NB4 (cell line): ENCODE measurements at regions not wholly inside any gene's neighbourhood (a gene's known extent, or its start where the extent isn't known, plus 50 kb on each side); places are given as distances from the start of the nearest gene placed in this dataset.

Source experiments
- CTCF ChIP-seq: IDR thresholded peaks from one replicate; pipeline ENCODE4 v1.5.1; 2012; ENCODE audit warnings: low read depth, low read length
- MAX ChIP-seq: IDR thresholded peaks from 2 replicates; pipeline ENCODE4 v1.6.1; 2011; ENCODE audit warnings: low read depth, low read length
- MYC ChIP-seq: IDR thresholded peaks from 2 replicates; pipeline ENCODE4 v1.6.1; 2011; ENCODE audit warnings: low read depth, low read length
- POLR2A ChIP-seq: IDR thresholded peaks from 2 replicates; pipeline ENCODE4 v1.6.1; 2011; ENCODE audit warnings: mild to moderate bottlenecking; ENCODE audit not compliant: insufficient read length; ENCODE audit errors: extremely low read depth

DNA sequence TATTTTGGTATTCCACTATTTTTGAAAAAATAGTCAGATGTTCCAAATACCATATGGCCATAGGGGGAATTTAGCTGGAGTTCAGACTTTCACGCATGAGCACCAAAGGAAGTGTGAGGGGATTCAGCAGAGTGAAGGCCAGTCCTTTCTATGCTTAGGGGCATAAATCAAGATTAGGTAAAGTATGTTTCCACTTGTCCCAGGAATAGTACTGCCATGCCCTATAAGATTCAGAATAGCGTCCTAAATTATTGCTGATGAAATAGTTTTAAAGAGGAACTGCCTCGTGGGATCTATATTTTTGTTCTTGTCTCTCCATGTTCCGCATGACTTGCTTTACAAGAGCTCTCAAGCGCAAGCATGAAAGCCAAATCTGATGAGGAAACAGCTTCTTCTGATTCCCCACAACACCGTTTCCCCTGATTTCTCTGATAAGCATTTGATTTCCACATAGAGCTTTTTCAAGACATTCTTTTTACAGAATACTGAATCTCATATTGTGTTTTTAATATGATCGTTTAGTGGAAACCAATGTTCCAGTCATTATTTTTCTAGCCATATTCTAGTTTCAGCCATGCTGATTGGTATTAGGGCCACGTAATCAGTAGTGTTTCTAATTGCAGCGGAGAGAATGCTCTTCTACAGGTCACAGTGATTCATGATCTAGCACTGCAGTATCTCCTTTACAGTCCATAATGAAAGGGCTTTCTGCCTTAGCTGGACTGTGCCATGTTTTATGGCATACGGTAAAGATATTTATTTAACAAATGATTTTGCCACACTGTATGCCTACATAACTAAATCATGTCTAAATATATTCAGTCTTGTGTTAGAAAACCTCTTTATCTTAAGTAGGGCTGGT lies 492.3 kb downstream of the CENPC start:
- no peak for TF ChIP-seq CTCF
- TF ChIP-seq POLR2A: no peak
- TF ChIP-seq MAX: no peak
- no peak for TF ChIP-seq MYC
